Peyer's patch (tissue), 4 donors: ENCODE measurements at regions not wholly inside any gene's neighbourhood (a gene's known extent, or its start where the extent isn't known, plus 50 kb on each side); places are given as distances from the start of the nearest gene placed in this dataset.

Experiments
- POLR2A ChIP-seq, 2 donors: fragments of 450-650 bp; IDR thresholded peaks; one replicate each; pipeline ENCODE4 v1.5.1; 2017; ENCODE audit warnings: antibody characterized with exemption in 2 of 2, mild to moderate bottlenecking in 2 of 2, moderate library complexity in 2 of 2
- TF ChIP-seq, protein P1 (sequence below), 6 experiments: fragments of 450-650 bp in 4 of 6; fragments of 200-600 bp in 2 of 6; sonication (generic) in 1 of 6; IDR thresholded peaks; one replicate each; pipeline ENCODE4 v1.5.1; 2017 to 2019; ENCODE audit warnings: antibody characterized with exemption in 6 of 6, mild to moderate bottlenecking in 3 of 6, moderate library complexity in 1 of 6

DNA sequence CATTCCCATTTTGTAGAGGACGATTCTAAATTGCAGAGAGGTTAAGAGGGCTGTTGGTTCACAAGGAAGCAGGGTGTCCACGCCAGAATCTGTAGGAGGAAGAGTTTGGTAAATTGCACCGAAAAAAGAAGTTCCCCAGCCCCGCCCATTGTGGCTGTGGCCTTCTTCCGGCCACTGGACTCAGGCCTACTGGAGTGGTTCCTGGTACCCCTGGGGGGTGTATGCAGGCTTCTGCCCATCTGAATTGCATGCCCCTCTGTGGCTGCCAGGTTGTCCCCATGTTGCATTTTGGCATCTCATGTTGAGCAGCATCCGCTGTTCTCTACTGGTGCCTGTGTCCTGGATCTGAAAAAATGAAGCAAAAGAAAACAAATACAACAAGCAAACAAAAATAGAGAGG is 234.2 kb downstream of the WDR11 start:
- TF ChIP-seq, protein P1, sequence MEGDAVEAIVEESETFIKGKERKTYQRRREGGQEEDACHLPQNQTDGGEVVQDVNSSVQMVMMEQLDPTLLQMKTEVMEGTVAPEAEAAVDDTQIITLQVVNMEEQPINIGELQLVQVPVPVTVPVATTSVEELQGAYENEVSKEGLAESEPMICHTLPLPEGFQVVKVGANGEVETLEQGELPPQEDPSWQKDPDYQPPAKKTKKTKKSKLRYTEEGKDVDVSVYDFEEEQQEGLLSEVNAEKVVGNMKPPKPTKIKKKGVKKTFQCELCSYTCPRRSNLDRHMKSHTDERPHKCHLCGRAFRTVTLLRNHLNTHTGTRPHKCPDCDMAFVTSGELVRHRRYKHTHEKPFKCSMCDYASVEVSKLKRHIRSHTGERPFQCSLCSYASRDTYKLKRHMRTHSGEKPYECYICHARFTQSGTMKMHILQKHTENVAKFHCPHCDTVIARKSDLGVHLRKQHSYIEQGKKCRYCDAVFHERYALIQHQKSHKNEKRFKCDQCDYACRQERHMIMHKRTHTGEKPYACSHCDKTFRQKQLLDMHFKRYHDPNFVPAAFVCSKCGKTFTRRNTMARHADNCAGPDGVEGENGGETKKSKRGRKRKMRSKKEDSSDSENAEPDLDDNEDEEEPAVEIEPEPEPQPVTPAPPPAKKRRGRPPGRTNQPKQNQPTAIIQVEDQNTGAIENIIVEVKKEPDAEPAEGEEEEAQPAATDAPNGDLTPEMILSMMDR (IDR thresholded peaks at IDR 0.05) = no peak
- TF ChIP-seq POLR2A (IDR thresholded peaks at IDR 0.05) = no peak
